Trophoblast cell (in vitro differentiated cells and primary cell): ENCODE measurements at regions not wholly inside any gene's neighbourhood (a gene's known extent, or its start where the extent isn't known, plus 50 kb on each side); places are given as distances from the start of the nearest gene placed in this dataset.

Experiments
- DNase-seq, 2 donors: peaks; one replicate each; pipeline ENCODE4 v3.0.0-alpha.2; 2016
- H2AFZ ChIP-seq: 2 replicates; pipeline ENCODE4 v1.6.1; 2013; ENCODE audit warnings: low read length, moderate library complexity, mild to moderate bottlenecking; ENCODE audit not compliant: insufficient read depth, poor library complexity
- H2AK5ac ChIP-seq: 2 replicates; pipeline ENCODE4 v1.6.1; 2013; ENCODE audit warnings: mild to moderate bottlenecking, low read length
- H2BK120ac ChIP-seq: 2 replicates; pipeline ENCODE4 v1.6.1; 2013; ENCODE audit warnings: low read length, mild to moderate bottlenecking, moderate library complexity; ENCODE audit not compliant: insufficient read depth, poor library complexity
- H2BK12ac ChIP-seq: 2 replicates; pipeline ENCODE4 v1.6.1; 2013; ENCODE audit warnings: mild to moderate bottlenecking, low read length, moderate library complexity
- H2BK5ac ChIP-seq: 2 replicates; pipeline ENCODE4 v1.6.1; 2013; ENCODE audit warnings: low read length, low read depth, moderate library complexity, mild to moderate bottlenecking; ENCODE audit not compliant: poor library complexity
- H3K14ac ChIP-seq: 2 replicates; pipeline ENCODE4 v1.6.1; 2013; ENCODE audit warnings: mild to moderate bottlenecking, low read length
- H3K18ac ChIP-seq: 2 replicates; pipeline ENCODE4 v1.6.1; 2013; ENCODE audit warnings: mild to moderate bottlenecking, low read length
- H3K23ac ChIP-seq: 2 replicates; pipeline ENCODE4 v1.6.1; 2013; ENCODE audit warnings: low read length
- H3K27ac ChIP-seq: 2 replicates; pipeline ENCODE4 v1.5.1; 2013; ENCODE audit warnings: low read depth, mild to moderate bottlenecking, inconsistent platforms, low read length, moderate library complexity
- H3K27me3 ChIP-seq: 2 replicates; pipeline ENCODE4 v1.6.1; 2013; ENCODE audit warnings: inconsistent platforms, mild to moderate bottlenecking, low read length, moderate library complexity; ENCODE audit not compliant: insufficient read depth
- H3K36me3 ChIP-seq, 2 experiments: 1 replicate in 1 of 2; 2 replicates in 1 of 2; pipeline ENCODE4 v1.6.1; 2013; ENCODE audit warnings: low read length in 2 of 2, mild to moderate bottlenecking in 2 of 2, moderate library complexity in 1 of 2; ENCODE audit not compliant: insufficient read depth in 2 of 2, control insufficient read depth in 1 of 2
- H3K4ac ChIP-seq: 2 replicates; pipeline ENCODE4 v1.6.1; 2013; ENCODE audit warnings: low read depth, mild to moderate bottlenecking, low read length, moderate library complexity
- H3K4me1 ChIP-seq, 2 experiments: 1 replicate in 1 of 2; 2 replicates in 1 of 2; pipeline ENCODE4 v1.6.1; 2013; ENCODE audit warnings: low read length in 2 of 2, mild to moderate bottlenecking in 2 of 2, moderate library complexity in 1 of 2; ENCODE audit not compliant: insufficient read depth in 2 of 2, control insufficient read depth in 1 of 2
- H3K4me2 ChIP-seq: 2 replicates; pipeline ENCODE4 v1.6.1; 2013; ENCODE audit warnings: inconsistent platforms, mild to moderate bottlenecking, low read length, moderate library complexity
- H3K4me3 ChIP-seq: 2 replicates; pipeline ENCODE4 v1.5.1; 2013; ENCODE audit warnings: mild to moderate bottlenecking, low read depth, low read length, inconsistent platforms
- H3K79me1 ChIP-seq: one replicate; pipeline ENCODE4 v1.6.1; 2013; ENCODE audit warnings: low read length
- H3K79me2 ChIP-seq: 2 replicates; pipeline ENCODE4 v1.6.1; 2013; ENCODE audit warnings: low read length, mild to moderate bottlenecking; ENCODE audit not compliant: control insufficient read depth, insufficient read depth, poor library complexity
- H3K9ac ChIP-seq: 2 replicates; pipeline ENCODE4 v1.6.1; 2013; ENCODE audit warnings: mild to moderate bottlenecking, low read length
- H3K9me3 ChIP-seq: 2 replicates; pipeline ENCODE4 v1.6.1; 2013; ENCODE audit warnings: low read depth, mild to moderate bottlenecking, control low read depth, inconsistent platforms, low read length; ENCODE audit not compliant: insufficient read depth
- H4K12ac ChIP-seq: 2 replicates; pipeline ENCODE4 v1.6.1; 2013; ENCODE audit warnings: low read depth, mild to moderate bottlenecking, low read length, moderate library complexity
- H4K8ac ChIP-seq: 2 replicates; pipeline ENCODE4 v1.6.1; 2013; ENCODE audit warnings: low read depth, mild to moderate bottlenecking, low read length, moderate library complexity
- H4K91ac ChIP-seq: one replicate; pipeline ENCODE4 v1.6.1; 2013; ENCODE audit warnings: low read depth, mild to moderate bottlenecking, low read length, moderate library complexity
- WGBS: extraction: QIAGEN DNeasy Blood & Tissue Kit; methylation state at CpG from one replicate; pipeline ENCODE4 v1.1.7; 2013; ENCODE audit warnings: missing lambda C conversion rate; ENCODE audit not compliant: insufficient read length, insufficient coverage; ENCODE audit errors: extremely low coverage; 5-methylcytosine and 5-hydroxymethylcytosine counted together

- DNase-seq, result no peak
- Histone ChIP-seq H3K36me3 (no peaks in the 10 kb centered on the region), H3K79me2 (no peaks in the 10 kb centered on the region), H3K14ac (no peak overlapping the region), H3K79me1 (no peaks in the 10 kb centered on the region), H3K9ac (no peak overlapping the region), H3K4me1 (no peaks in the 10 kb centered on the region), H2AFZ (no peak overlapping the region), H3K18ac (no peak overlapping the region), H3K23ac (no peak overlapping the region), H3K27me3 (no peaks in the 10 kb centered on the region), H3K4ac (no peak overlapping the region), H3K4me2 (no peak overlapping the region), H2BK5ac (no peak overlapping the region), H4K91ac (no peak overlapping the region), H3K4me3 (no peak overlapping the region), H4K12ac (no peak overlapping the region), H3K27ac (no peak overlapping the region), H3K9me3 (peaks cover 3% of the 10 kb centered on the region), H4K8ac (no peak overlapping the region), H2BK120ac (no peak overlapping the region), H2BK12ac (no peak overlapping the region), H2AK5ac (no peak overlapping the region)
- no CpG with 5 or more reads among the region's 2 CpGs for WGBS
Measured at GRCh38 chr2:16205631-16206030, 265.3 kb downstream of the MYCN start.

- Histone ChIP-seq H3K27ac (no peak overlapping the region), H3K4me1 (no peaks in the 10 kb centered on the region), H3K14ac (no peak overlapping the region), H3K4ac (no peak overlapping the region), H3K23ac (no peak overlapping the region), H2BK12ac (no peak overlapping the region), H3K79me1 (no peaks in the 10 kb centered on the region), H3K18ac (no peak overlapping the region), H4K91ac (no peak overlapping the region), H2AK5ac (no peak overlapping the region), H2AFZ (no peak overlapping the region), H3K79me2 (no peaks in the 10 kb centered on the region), H3K36me3 (no peaks in the 10 kb centered on the region), H3K9ac (no peak overlapping the region), H3K9me3 (peaks cover 3% of the 10 kb centered on the region), H3K4me3 (no peak overlapping the region), H3K4me2 (no peak overlapping the region), H3K27me3 (no peaks in the 10 kb centered on the region), H4K8ac (no peak overlapping the region), H4K12ac (no peak overlapping the region), H2BK120ac (no peak overlapping the region), H2BK5ac (no peak overlapping the region)
- no CpG with 5 or more reads among the region's 12 CpGs for WGBS
- DNase-seq, result peak; percentile 84 to 94
Measured at GRCh38 chr2:16204886-16205620, 264.7 kb downstream of the MYCN start.

- no CpG with 5 or more reads among the region's 1 CpG for WGBS
- Histone ChIP-seq H3K79me2 (no peaks in the 10 kb centered on the region), H3K9me3 (peaks cover 3% of the 10 kb centered on the region), H4K8ac (no peak overlapping the region), H3K79me1 (no peaks in the 10 kb centered on the region), H3K4me2 (no peak overlapping the region), H2AK5ac (no peak overlapping the region), H2BK120ac (no peak overlapping the region), H3K27ac (no peak overlapping the region), H3K27me3 (no peaks in the 10 kb centered on the region), H3K36me3 (no peaks in the 10 kb centered on the region), H3K4ac (no peak overlapping the region), H3K9ac (no peak overlapping the region), H3K18ac (no peak overlapping the region), H2AFZ (no peak overlapping the region), H4K91ac (no peak overlapping the region), H3K4me1 (no peaks in the 10 kb centered on the region), H2BK5ac (no peak overlapping the region), H2BK12ac (no peak overlapping the region), H4K12ac (no peak overlapping the region), H3K14ac (no peak overlapping the region), H3K4me3 (no peak overlapping the region), H3K23ac (no peak overlapping the region)
- DNase-seq, result no peak
Measured at GRCh38 chr2:16204251-16204650, 263.9 kb downstream of the MYCN start.

GRCh38 chr2:16203691-16204090 is 263.3 kb downstream of the MYCN start:
- Histone ChIP-seq H4K12ac (no peak overlapping the region), H2BK5ac (no peak overlapping the region), H3K4ac (no peak overlapping the region), H3K36me3 (no peaks in the 10 kb centered on the region), H3K4me1 (no peaks in the 10 kb centered on the region), H3K4me2 (no peak overlapping the region), H4K8ac (no peak overlapping the region), H3K9ac (no peak overlapping the region), H3K79me2 (no peaks in the 10 kb centered on the region), H3K27me3 (no peaks in the 10 kb centered on the region), H2BK120ac (no peak overlapping the region), H2AFZ (no peak overlapping the region), H3K27ac (no peak overlapping the region), H2AK5ac (no peak overlapping the region), H2BK12ac (no peak overlapping the region), H3K18ac (no peak overlapping the region), H3K9me3 (peaks cover 2% of the 10 kb centered on the region), H3K23ac (no peak overlapping the region), H4K91ac (no peak overlapping the region), H3K14ac (no peak overlapping the region), H3K79me1 (no peaks in the 10 kb centered on the region), H3K4me3 (no peak overlapping the region)
- no peak for DNase-seq
- no CpG with 5 or more reads among the region's 8 CpGs for WGBS
